Stimulated activated CD4-positive, alpha-beta T cell treated with anti-CD3 and anti-CD28 coated beads, Interleukin-4, amount 100 ng/mL, for 4 hours (primary cell): ENCODE measurements at regions not wholly inside any gene's neighbourhood (a gene's known extent, or its start where the extent isn't known, plus 50 kb on each side); places are given as distances from the start of the nearest gene placed in this dataset.

Source experiments
- DNase-seq, 2 experiments: peaks; one replicate each; pipeline ENCODE4 v3.0.0-alpha.2; 2020

DNA sequence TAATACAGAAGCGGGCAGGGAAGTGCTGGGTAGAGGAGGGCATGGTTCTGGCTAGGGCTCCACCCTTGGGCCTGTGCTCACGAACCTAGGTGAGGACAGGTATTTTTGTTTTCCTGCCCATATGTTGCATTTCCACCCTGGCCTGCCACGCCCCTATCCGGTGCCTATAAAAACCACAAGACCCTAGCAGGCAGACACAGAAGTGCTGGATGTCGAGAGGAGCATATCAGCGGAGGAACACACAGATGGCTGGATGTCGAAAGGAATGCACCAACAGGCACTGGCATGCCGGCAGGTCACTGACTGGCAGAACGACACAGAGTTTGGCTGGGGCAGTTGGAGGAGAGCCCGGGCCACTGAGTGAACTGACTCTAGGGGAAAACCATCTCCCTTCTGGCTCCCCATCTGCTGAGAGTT lies 316.6 kb upstream of the BOD1L1 start:
- no peak for DNase-seq

DNA sequence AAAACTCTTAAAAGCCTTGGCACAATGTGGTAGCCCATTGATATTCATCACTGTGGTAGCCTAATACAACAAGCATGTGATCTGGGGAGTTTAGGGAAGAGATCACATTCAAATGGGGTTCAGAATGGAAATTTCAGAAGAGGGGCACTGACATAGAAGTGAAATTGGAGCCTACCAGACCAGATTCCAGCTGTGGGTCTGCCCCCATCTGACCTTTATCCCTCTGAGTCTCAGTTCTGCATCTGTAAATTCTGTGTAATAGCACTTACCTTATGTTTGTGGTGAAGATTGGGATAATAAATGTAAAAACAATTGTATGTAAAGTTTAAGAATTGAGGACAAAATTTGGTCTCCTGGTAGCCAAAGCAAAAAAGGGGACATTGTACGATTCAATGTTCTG lies 320.4 kb upstream of the BOD1L1 start:
- DNase-seq = no peak

DNA sequence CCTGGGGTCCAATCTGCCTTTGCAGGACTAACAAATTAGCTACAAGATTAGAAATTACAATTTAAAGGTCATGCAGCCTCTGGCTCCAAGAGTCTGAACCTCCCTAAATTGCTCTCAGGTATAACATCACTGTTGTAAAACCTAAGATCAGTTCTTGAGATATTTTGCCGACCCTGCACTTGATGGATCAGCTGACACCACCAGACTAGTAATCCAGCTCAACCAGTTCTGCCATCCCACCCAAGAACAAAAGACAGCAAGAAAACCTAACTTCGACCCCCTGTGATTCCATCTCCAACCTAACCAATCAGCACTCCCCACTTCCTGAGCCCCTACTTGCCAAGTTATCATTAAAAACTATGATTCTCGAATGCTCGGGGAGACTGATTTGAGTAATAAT lies 323.0 kb upstream of the BOD1L1 start:
- DNase-seq = no peak

DNA sequence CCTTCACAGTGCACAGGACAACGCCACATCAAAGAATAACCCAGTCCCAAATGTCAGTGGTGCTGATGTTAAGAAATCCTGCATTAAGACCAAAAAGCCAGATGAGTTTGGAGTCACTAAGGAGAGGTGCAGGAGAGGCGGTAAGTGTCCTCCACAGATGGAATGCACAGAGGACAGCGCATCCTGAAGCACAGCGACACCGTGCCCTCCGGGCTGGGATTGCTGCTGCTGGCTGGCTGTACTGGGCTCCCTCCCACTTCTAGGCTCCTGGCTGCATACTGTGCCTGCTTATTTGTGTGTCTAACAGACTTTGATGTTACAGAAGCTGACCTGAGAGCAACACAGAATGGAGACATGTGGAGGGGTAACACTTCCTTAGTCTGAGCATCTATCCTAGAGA lies 325.6 kb upstream of the BOD1L1 start:
- no peak for DNase-seq

DNA sequence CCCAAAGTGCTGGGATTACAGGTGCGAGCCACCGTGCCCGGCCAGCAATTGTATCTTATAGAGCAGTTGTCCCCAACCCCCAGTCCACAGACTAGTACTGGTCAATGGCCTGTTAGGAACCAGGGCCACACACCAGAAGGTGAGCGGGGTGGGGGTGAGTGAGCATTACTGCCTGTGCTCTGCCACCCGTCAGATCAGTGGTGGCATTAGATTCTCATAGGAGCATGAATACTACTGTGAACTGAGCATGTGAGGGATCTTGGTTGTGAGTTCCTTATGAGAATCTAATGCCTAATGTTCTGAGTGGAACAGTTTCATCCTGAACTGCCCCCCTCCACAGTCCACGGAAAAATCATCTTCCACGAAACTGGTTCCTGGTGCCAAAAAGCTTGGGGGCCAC lies 328.0 kb upstream of the BOD1L1 start:
- no peak for DNase-seq

DNA sequence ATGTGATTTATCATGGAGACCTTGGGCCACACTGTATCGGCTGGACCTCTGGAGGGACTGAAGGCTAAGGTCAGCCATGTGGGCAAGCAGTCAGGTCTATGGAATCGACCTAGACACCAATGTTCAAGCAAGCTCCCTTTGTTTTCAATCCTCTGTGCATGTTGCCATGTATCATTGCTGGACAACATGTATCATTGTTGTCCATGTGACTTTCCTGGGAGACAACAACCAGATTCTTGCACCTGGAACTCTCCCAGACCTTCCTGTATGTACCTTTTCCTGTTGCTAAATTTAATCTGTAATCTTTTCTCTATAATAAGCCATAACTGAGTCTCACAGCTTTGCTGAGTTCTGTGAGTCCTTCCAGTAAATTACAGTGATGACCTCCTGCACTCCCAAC lies 329.4 kb upstream of the BOD1L1 start:
- no peak for DNase-seq

DNA sequence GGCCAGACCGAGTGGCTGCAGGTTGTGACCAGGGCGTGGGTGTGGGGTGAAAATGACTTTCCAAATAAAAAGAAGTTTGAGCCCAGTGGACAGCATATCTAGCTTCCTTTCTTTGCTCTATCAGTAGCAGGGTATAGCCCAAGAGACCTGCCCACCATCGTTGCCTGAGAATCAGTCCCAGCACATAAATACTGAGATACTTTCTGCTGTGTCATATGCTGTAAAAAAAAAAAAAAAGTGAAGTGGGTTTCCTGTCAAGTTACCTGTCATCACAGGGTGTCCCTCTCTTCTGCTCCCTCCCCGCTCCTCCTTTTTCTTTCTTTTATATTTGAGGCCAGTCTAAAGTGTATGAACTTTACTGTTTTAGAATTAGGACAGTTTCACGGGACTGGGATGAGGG lies 330.3 kb upstream of the BOD1L1 start:
- DNase-seq = no peak

DNA sequence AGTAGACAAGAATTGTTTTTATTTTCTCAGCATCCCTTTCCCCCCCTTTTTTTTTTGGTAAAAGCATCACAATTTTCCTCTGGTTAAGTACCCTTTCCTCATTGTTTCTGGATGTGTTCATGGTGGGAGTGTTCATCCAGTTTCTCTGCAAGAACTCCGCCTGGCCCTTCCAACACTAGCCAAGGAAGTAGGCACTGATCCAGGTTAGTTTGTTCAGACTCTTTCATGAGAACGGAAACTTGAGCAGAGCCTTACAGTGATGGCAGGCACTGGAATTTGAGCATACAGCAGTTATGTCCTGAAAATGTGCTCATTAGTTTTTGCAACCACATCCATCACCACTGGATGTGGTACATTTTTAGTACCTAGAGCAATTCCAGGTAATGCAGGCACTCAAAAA lies 336.1 kb upstream of the BOD1L1 start:
- DNase-seq = no peak

DNA sequence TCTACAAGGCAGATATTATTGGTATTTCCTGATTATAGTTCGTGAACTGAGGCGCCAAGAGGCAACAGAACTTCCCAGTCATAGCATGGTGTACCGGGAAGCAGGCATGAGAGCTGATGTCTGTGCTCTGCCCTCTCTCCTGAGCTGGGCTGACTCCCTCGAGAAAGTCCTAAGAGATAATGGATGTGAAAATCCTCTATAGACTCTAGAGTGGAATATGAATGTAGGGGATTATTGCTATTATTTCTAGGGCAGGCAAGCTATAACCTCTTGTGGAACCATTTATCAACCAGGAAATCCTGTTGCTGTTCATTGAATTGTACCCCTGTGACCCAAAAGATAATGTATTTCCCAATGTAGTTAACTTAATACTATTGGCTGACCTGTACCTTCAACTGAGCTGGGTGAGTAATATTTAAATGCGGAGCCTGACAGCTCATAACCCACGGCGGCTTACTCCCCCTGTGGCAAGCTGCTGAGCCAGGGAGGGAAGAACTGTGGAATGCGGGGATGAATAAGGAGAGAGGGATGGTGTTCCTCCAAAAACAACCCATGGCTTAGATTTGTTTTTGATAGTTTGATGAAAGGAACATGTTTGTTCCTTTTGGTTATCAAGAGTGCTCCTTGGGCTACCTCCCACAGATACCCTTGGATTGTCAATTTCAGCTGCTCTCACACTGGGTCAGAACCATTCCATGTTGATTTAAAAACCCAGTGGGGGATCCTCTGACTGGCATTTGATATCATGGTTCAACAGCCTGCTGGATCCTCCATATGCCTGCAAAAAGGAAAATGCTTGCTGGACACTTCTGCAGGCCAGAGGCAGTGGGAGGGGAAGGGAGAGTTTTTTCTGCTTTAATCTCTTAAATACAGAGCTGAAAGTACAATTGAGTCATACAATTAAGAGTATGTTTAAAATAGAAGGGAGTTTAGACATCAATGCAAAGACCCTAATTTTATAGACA lies 339.0 kb upstream of the BOD1L1 start:
- no peak for DNase-seq

DNA sequence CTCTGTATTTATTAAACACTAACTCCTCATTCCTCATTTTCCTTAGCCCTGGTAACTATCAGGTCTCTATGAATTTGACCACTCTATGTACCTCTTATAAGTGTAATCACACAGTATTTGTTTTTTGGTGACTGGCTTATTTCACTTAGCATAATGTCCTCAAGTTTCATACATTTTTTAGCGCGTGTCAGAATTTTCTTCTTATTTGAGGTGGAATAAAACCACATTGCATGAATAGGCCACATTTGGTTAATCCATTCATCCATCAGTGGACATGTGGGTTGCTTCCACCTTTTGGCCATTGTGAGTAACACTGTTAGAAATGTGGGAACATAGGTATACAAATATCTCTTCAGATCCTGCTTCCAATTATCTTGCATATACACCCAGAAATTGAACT lies 341.2 kb upstream of the BOD1L1 start:
- DNase-seq = no peak

DNA sequence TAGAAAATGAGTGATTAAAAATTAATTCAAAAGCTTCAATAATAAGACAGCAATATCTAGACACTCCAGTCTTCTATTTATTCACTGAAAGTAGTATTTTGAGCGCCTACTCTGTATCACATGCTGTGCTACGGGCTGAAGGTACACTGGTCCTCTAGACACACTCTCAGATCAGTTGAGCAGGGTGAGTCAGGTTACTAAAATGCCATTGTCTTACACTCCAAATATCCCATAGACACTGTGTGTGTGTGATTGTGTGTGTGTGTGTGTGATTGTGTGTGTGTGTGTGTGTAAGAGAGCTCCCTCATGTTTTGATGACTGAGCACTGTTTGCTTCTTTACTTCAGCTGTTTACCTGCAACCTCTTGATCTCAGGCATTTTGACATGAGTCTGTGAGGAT lies 342.8 kb upstream of the BOD1L1 start:
- DNase-seq = no peak

DNA sequence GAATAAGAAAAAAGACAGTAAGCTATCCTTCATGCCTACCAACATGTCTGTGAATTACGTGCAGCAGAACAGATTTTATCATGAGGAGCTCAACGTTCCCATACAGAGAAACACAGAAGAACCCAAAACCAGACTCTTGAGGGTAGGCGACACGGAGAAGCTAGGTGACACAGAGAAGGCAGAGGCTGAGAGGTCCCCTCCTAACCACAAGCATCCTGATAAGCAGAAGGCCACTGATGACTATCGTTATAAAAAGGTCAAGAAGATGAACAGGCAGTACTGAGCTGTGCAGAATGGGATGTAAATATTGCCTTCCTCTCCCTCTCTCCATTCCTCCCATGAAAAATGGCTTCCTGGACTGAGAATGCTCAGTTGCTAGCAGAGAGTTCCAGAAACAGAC lies 350.2 kb upstream of the BOD1L1 start:
- no peak for DNase-seq

DNA sequence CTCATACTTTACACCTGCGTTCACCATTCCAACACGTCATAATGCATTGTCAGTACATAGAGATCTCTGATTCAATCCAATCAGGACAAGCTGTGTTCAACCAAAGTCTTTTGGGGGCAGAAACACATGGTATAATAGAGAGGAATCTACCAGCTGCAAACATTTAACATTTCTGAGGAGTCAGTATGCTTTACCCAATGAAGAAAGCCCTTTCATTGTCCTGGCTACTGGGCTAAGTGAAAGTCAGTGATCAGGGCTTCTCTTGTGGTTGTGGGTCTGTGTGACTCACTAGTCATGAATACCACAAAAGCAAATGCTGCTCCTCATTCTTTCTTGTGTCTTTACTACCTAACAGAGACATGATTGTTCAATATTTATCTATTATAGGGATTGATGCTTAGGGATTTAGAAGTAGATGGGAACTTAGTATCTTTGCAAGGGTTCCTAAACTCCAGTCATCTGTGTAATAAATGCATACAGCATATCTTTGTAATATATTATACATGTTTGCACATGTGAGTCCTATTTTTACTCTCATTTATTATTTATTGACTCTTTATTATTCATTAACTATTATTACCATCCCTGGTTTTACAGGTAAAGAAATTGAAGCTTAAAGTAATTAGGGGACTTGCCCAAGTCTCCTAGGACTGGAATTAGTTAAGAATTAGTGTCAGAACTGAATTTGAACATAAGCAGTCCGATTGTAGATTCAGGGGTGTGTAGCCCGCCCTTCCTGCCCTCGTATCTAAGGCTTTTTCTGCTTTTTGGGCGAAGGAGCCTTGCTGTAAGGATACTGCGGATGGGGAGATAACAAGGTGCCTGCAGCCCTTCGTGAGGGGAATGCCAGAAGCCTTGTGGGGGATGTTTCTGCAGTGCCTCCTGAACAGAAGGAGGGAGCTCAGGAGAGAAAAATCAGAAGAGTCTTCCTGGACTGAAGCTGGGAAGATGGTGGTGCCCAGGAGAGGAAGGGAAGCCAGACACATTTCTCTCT lies 353.1 kb upstream of the BOD1L1 start:
- no peak for DNase-seq

DNA sequence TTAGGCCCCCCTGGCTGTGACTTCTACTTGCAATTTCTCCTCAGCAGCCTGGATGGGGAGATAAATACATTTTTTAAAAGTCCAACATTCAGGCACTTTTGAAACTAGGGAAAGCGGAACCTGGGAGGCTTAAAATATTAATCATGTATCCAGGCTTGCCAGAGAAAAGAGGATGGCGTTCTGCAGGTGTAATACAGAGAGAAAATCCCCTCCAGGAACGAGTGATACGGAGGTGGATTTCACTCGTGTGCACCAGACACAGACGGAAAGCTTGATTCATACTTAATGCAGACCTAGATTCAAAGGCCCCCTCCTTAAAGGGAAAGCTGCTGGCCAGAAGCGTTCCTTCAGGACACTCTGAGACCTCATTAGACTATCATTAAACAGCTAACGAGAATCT lies 354.0 kb upstream of the BOD1L1 start:
- DNase-seq = no peak

DNA sequence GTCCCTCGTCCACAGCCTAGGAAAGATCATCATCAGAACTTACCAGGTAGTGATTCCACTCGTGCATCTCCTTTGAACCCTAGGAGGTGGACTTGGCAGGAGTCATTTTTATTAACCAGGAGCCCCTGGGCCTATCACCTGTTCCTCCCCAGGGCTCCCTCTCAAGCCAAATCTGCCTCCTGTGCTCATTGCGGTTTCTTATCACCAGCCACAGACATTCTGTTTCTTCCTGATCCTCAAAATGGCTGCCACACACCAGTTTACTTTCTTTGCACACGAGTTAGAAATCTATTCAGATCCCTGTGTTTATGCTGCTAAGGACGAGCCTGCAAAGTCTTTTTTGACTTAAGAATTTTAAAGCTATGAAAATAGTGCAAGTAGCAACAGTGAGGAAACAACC lies 354.5 kb upstream of the BOD1L1 start:
- no peak for DNase-seq

DNA sequence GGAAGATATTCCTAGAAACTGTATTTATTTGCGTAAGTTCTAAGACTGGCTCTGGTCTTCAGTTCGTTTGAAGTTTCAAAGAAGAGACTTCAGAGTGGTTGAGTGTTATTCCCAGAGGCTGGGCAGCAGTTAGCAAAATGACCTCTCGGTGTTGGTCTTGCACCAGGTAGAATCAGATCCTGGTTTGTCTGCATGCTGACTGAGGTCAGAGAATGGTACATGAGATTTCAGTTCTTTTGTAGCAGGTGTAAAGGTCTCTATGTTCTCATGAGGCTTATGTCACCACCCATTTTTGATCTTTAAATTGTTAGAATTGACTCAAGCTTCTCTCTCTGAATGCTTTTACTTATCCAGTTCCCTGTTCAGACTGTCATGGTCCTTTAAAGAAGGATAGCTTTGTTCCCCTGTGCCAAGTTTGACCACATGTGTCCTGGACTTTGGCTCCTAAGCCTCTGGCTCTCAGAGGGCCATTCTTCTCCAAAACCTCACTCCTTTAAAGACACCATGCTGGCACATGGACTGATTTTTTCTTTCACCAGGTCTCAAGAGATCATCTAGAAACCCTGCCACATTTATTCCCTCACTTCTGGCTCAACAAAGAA lies 355.8 kb upstream of the BOD1L1 start:
- no peak for DNase-seq

DNA sequence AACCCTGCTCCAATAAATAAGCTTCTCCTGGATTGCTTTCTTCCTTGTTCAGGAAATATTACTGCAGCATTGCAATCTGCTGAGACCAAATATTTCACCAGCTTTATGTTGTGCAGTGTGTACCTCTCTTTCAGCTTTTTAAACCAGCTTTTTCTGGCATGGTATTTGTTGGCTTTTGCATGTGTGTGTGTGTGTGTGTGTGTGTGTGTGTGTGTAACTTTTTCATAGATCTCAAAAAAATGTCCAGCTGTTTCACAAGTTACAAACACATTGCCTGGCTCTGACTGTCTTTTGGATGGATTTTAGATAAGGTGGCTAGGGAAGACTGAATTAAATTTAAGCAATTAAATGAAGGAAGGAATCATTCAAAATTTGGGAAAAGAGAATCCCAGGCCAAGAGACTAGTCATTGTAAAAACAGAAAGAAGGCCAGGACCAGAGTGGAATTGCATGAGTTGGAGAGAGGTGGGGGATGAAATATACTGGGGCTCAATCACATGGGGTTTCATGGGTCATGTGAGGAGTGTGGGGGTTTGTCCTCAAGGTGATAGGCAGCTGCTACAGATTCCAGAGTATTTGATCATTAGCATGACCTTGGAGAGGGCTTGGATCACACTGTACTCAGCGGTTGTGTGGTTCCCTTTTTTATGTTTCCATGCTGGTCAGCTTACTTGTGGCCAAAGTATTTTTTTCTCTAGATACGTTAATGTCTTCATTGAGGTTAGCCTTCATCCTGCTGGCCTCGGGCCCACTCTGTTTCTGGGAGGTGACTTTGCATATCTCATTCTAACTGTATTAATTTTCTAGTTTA lies 357.7 kb upstream of the BOD1L1 start:
- no peak for DNase-seq

DNA sequence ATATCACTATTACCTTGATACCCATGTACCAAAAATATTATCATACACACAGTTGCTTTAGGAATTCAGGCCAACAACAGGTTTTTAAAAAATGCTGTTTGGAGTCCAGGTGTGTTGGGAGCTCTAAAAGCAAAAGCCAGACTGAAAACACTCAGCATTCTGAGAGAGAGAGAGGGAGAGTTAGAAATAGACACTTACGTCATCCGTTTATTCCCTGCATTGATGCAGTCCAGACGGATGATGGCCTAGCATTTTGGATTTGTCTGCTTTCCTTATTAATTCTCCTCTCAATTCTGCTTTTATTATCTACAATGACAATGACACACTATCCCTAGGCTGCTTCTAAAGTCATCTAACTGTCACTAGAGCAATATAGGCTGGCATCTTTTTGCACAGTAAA lies 358.3 kb upstream of the BOD1L1 start:
- DNase-seq = no peak

DNA sequence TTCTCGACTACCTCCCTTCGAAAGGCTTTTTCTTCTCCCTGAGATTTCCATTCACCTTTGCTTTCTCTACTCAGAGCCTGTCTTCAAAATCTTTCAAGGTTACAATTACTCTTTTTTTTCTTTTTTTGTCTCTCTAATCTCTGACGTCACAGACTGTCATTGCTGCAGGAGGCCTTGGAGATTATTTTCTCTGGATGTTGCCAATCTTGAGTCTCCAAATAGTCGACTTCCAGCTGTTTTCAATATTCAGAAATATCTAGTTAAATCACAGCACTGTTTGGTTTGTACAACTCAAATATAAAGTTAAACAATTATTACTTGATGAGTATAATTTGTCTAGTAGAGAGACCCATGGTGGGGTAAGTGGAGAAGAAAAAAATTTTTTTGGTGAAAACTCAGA lies 359.0 kb upstream of the BOD1L1 start:
- DNase-seq = no peak

DNA sequence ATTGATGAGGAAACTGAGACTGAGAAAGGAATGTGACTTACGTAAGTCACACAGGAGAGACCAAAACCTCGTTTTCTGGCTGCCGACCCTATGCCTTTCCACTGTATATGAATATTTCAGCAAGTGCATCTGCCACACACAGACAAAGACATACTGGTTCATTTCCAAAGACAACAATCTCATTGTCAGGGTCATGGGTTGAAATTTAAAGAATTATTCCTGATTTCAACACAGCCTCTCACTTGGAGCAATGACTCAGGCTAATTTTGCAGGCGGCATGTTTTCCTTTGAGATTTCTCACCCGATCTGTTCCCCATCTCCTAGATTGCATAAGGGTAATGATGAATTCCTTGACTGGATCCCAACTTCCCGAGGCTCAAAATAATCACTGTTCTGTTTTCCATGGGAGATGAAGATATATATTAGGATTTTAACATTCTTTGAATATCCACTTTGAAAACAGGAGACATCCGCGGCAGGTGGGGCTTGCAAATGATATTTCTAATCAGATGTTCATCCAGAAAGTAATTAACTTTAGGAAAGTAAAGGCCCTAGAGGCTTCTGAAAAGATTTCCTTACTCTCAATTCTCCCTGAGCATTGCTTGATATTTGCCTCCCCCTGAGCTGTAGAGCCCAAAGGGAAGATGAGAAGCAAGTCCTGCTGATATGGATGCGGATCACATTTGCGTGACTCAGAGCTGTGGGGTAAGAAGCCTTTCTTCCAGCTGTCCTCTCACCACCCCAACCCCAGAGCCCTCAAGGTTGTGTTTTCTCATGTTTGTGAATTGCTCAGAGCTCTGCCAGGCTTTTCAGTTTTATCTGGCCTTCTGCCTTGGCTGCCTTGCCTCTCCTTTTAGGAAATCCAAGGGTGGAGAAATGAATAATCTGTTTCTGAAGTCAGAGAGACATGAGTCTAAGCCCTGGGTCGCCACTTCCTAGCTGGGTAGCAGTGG lies 361.1 kb upstream of the BOD1L1 start:
- no peak for DNase-seq

DNA sequence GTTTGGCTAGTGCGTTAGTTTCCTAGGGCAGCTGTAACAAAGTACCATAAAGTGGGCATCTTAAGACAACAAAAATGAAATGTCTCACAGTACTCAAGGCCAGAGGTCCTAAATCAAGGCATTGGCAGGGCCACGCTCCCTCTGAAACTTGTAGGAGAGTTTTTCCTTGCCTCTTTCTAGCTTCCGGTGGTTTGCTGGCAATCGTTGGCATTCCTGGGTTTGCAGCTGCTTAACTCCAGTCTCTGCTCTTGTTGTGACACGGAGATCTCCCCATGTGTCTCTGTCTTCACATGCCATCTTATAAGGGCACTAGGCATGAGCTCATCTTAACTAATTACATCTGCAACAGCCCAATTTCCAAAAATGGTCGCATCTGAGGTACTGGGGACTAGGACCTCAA lies 362.0 kb upstream of the BOD1L1 start:
- no peak for DNase-seq
